RWPE1 (cell line): ENCODE measurements at regions not wholly inside any gene's neighbourhood (a gene's known extent, or its start where the extent isn't known, plus 50 kb on each side); places are given as distances from the start of the nearest gene placed in this dataset.
"Not testable (repeated sequence)": the region's sequence is repeated elsewhere in the genome, so short reads cannot be mapped to it uniquely, and the experiment has no call there.

ENCODE experiments used
- CTCF ChIA-PET: fragments of 350-600 bp; sonication (Branson Sonifier 250); formaldehyde crosslinking; extraction: SDS; loops from one replicate; lab custom pipeline; 2021; lab: Yijun Ruan, JAX
- POLR2A ChIA-PET: fragments of 400-600 bp; formaldehyde crosslinking; extraction: SDS; loops from one replicate; lab custom pipeline; 2020; ENCODE audit warnings: antibody characterized with exemption; ENCODE audit not compliant: low non-redundant PET; lab: Yijun Ruan, JAX
- DNase-seq: peaks from one replicate; pipeline ENCODE4 v3.0.0; 2012; ENCODE audit warnings: low spot score
- H3K27ac ChIP-seq: fragments of 450-650 bp; 2 replicates; pipeline ENCODE4 v1.5.1; 2017
- TF ChIP-seq, protein P1 (sequence below): fragments of 450-650 bp; conservative IDR thresholded peaks from 2 replicates; pipeline ENCODE4 v1.5.1; 2017; ENCODE audit warnings: low read depth, mild to moderate bottlenecking

DNA sequence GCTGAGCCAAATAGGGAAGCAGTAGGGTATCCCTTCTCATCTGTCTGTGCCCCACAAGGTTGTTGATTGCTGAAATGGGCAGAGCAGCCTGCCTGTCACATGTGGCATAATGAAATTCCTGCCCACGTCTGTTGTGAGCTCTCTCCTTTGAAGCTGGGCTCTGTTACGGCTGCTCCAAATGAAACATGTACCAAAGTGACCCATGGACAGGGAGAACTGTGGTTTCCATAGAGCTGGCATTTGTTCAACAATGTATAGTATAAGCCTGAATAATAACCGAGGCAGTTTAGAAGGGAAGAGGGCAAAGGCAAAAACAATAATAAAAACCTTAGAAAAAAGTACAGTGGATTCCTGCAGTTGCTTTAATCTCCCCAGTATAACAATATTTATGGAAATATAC lies 149.7 kb downstream of the LYPLAL1 start:
- TF ChIP-seq, protein P1, sequence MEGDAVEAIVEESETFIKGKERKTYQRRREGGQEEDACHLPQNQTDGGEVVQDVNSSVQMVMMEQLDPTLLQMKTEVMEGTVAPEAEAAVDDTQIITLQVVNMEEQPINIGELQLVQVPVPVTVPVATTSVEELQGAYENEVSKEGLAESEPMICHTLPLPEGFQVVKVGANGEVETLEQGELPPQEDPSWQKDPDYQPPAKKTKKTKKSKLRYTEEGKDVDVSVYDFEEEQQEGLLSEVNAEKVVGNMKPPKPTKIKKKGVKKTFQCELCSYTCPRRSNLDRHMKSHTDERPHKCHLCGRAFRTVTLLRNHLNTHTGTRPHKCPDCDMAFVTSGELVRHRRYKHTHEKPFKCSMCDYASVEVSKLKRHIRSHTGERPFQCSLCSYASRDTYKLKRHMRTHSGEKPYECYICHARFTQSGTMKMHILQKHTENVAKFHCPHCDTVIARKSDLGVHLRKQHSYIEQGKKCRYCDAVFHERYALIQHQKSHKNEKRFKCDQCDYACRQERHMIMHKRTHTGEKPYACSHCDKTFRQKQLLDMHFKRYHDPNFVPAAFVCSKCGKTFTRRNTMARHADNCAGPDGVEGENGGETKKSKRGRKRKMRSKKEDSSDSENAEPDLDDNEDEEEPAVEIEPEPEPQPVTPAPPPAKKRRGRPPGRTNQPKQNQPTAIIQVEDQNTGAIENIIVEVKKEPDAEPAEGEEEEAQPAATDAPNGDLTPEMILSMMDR, result no peak
- DNase-seq, result no peak
- H3K27ac ChIP-seq, result no peak overlapping the region
- ChIA-PET CTCF (interaction anchor here (0.5 to 1.7 kb wide), 2 partner anchors 15 to 62 kb away, joined by 3 to 8 read pairs; no protein-coding TSS in a partner anchor), POLR2A (no interaction called here)

DNA sequence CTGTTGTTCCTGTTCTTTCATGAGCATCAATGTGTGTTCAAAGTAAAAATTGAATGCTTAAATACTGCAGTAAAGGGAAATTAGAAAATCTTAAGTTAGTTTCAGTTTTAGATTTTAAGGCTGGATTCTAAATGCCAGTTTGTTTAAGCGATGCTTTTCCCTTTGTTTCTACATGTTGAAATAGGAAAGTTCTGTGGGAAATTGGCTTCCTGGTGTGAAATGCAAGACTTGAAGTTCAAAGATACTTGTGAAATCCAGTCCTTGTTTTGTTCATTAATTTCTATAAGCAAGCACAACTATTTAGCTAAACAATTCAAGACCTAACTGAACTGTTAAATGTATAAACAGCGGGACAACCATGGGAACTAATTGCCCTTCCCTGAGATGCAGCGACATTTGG lies 149.1 kb downstream of the LYPLAL1 start:
- POLR2A ChIA-PET, result no interaction called here
- H3K27ac ChIP-seq, result no peak overlapping the region
- no peak for DNase-seq
- CTCF ChIA-PET, result interaction anchor here (0.5 to 1.7 kb wide), 3 partner anchors 14 to 233 kb away, joined by 3 to 8 read pairs (median 3); no protein-coding TSS in a partner anchor
- TF ChIP-seq, protein P1, result no peak

DNA sequence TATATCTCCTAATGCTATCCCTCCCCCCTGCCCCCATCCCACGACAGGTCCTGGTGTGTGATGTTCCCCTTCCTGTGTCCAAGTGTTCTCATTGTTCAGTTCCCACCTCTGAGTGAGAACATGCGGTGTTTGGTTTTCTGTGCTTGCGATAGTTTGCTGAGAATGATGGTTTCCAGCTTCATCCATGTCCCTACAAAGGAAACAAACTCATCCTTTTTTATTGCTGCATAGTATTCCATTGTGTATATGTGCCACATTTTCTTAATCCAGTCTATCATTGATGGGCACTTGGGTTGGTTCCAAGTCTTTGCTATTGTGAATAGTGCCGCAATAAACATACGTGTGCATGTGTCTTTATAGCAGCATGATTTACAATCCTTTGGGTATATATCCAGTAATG lies 146.9 kb downstream of the LYPLAL1 start:
- CTCF ChIA-PET, POLR2A ChIA-PET, DNase-seq, H3K27ac ChIP-seq: not testable (repeated sequence)

DNA sequence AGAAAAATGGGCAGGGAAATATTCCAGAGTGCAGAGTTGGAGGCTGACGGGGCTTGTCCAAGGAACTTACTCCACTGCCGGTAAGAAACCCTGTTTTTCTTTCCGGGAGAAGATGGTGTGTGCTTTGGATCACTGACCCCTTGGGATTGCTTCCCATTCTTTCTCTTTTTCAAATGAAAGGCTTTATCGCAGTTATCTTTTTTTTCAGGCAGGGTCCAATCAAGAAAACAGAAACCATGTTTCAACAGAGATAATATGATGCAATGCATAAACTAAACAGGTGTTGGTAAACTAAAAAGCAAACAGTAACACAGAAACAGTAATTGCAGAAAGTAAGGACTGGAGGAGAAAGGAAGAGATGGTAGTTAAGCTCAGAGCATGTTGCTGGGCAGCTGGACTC lies 145.1 kb downstream of the LYPLAL1 start:
- ChIA-PET CTCF (no interaction called here), POLR2A (no interaction called here)
- no peak overlapping the region for H3K27ac ChIP-seq
- TF ChIP-seq, protein P1, result no peak
- DNase-seq, result no peak

DNA sequence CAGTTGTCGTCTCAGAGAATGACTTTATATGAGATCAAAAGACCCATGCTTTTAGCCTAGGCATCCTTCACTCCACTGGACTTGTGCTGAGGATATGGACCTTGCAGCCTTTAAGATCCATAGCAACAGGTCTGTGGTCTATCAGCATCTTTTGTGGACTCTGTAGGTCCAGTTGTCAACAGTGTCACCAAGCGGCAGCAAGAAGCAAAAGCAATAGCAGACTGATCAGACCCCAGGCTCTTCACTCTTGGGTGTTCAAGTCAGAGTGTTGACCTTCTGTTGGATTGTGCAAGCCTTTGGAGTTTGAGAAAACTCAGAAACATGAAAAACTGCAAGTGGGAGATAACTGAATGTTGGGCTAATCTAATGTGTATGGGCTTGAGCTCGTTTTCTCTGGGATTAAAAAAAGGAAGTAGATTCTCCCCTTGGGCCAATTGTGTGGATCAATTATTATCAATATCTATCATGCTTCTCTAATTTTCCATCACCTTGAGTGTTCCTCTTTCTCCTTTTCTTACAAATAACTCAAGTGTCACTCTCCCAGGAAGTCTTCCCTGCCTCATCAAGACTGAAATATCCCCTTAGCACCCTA lies 144.2 kb downstream of the LYPLAL1 start:
- ChIA-PET CTCF (interaction anchor here (0.6 kb wide), 1 partner anchor 1885 kb away, joined by 4 read pairs; no protein-coding TSS in a partner anchor), POLR2A (no interaction called here)
- DNase-seq, result no peak
- H3K27ac ChIP-seq, result no peak overlapping the region
- TF ChIP-seq, protein P1, result no peak

DNA sequence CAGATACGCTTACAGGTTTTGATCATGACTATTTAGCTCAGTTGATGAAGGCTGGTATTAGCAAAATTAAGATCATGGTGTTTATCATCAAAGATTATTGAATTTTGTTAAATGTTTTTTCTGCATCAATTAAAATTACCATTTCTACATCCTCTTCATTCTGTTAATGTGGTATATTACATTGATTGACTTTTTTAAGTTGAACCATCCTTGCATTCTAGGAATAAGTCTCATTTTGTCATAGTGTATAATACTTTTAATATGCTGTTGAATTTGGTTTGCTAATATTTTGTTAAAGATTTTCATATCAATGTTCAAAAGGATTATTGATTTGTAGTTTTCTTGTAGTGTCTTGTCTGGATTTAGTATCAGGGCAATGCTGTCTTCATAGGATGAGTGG lies 142.4 kb downstream of the LYPLAL1 start:
- no peak for DNase-seq
- TF ChIP-seq, protein P1, result no peak
- CTCF ChIA-PET, result interaction anchor here (0.8 to 1.1 kb wide), 2 partner anchors 9 to 69 kb away, joined by 3 to 4 read pairs; no protein-coding TSS in a partner anchor
- H3K27ac ChIP-seq, result no peak overlapping the region
- POLR2A ChIA-PET, result no interaction called here

DNA sequence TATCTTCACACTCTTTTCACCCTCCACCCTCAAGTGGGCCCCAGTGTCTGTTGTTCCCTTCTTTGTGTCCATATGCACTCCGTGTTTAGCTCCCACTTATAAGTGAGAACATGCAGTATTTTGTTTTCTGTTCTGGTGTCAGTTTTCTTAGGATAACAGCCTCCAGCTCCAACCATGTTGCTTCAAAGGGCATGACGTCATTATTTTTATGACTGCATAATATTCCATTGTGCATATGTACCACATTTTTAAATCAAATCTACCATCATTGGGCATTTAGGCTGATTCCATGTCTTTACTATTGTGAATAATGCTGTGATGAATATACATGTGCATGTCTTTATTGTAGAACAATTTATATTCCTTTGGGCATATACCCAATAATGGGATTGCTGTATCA lies 140.3 kb downstream of the LYPLAL1 start:
- ChIA-PET CTCF (interaction anchor here (0.6 kb wide), 1 partner anchor 513 kb away, joined by 4 read pairs; no protein-coding TSS in a partner anchor), POLR2A (no interaction called here)
- TF ChIP-seq, protein P1, result no peak
- H3K27ac ChIP-seq, result no peak overlapping the region
- no peak for DNase-seq
